IMR-90 (cell line): ENCODE measurements at regions not wholly inside any gene's neighbourhood (a gene's known extent, or its start where the extent isn't known, plus 50 kb on each side); places are given as distances from the start of the nearest gene placed in this dataset.

Experiments used
- ATAC-seq: fragments of 200-7000 bp; cut with Tn5 transposase; 2 replicates; pipeline ENCODE4 v1.9.1; 2020; ENCODE audit warnings: low read depth, mild to moderate bottlenecking, moderate library complexity
- BruUV-seq: library from RNA; stranded (reverse); fragments of 400-500 nt; replicated peaks from 2 replicates; lab custom pipeline; 2021; lab: Mats Ljungman, UMichigan
- CTCF ChIA-PET: fragments of 300-600 bp; formaldehyde crosslinking; extraction: SDS; loops from one replicate; lab custom pipeline; 2021; ENCODE audit warnings: antibody characterized with exemption; lab: Yijun Ruan, JAX
- POLR2A ChIA-PET: fragments of 300-600 bp; sonication (Branson Sonifier 250); formaldehyde crosslinking; loops from one replicate; lab custom pipeline; 2022; ENCODE audit warnings: antibody characterized with exemption; ENCODE audit not compliant: unreplicated experiment; lab: Charles Lee
- DNase-seq: peaks from one replicate; pipeline ENCODE4 v3.0.0; 2013
- H2AFZ ChIP-seq: replicated peaks from 2 replicates; pipeline ENCODE3; 2013; ENCODE audit warnings: low read length, mild to moderate bottlenecking; ENCODE audit not compliant: poor library complexity
- H2AK5ac ChIP-seq: 2 replicates; pipeline ENCODE4 v1.6.1; 2013; ENCODE audit warnings: low read depth, low read length, inconsistent platforms
- H2AK9ac ChIP-seq: replicated peaks from 2 replicates; pipeline ENCODE3; 2013; ENCODE audit warnings: mild to moderate bottlenecking, low read depth, low read length, moderate library complexity; ENCODE audit not compliant: poor library complexity
- H2BK120ac ChIP-seq: 2 replicates; pipeline ENCODE4 v1.6.1; 2013; ENCODE audit warnings: low read depth, low read length, inconsistent platforms
- H2BK15ac ChIP-seq: 3 replicates; pipeline ENCODE4 v1.6.1; 2013; ENCODE audit warnings: low read depth, low read length, inconsistent platforms
- H2BK20ac ChIP-seq: 2 replicates; pipeline ENCODE4 v1.6.1; 2013; ENCODE audit warnings: low read depth, mild to moderate bottlenecking, inconsistent platforms, low read length, moderate library complexity
- H2BK5ac ChIP-seq: 2 replicates; pipeline ENCODE4 v1.6.1; 2013; ENCODE audit warnings: mild to moderate bottlenecking, low read depth, low read length, inconsistent platforms; ENCODE audit not compliant: poor library complexity, severe bottlenecking
- H3K14ac ChIP-seq: replicated peaks from 2 replicates; pipeline ENCODE4 v1.6.1; 2013; ENCODE audit warnings: low read depth, low read length, inconsistent platforms
- H3K18ac ChIP-seq: 2 replicates; pipeline ENCODE4 v1.6.1; 2013; ENCODE audit warnings: low read depth, low read length, control low read depth
- H3K23ac ChIP-seq: 2 replicates; pipeline ENCODE4 v1.6.1; 2013; ENCODE audit warnings: low read depth, low read length, inconsistent platforms
- H3K27ac ChIP-seq: 2 replicates; pipeline ENCODE4 v1.5.1; 2013; ENCODE audit warnings: mild to moderate bottlenecking, control low read depth, low read length; ENCODE audit not compliant: insufficient read depth
- H3K27me3 ChIP-seq: 2 replicates; pipeline ENCODE4 v1.6.1; 2013; ENCODE audit warnings: low read length; ENCODE audit not compliant: control insufficient read depth, insufficient read depth
- H3K36me3 ChIP-seq: 2 replicates; pipeline ENCODE4 v1.6.1; 2013; ENCODE audit warnings: low read length, mixed read lengths; ENCODE audit not compliant: control insufficient read depth, insufficient read depth
- H3K4ac ChIP-seq: 2 replicates; pipeline ENCODE4 v1.6.1; 2013; ENCODE audit warnings: low read depth, low read length, inconsistent platforms
- H3K4me1 ChIP-seq: 2 replicates; pipeline ENCODE4 v1.6.1; 2013; ENCODE audit warnings: low read length, mixed read lengths; ENCODE audit not compliant: control insufficient read depth, insufficient read depth
- H3K4me2 ChIP-seq: 2 replicates; pipeline ENCODE4 v1.6.1; 2013; ENCODE audit warnings: low read depth, mild to moderate bottlenecking, control low read depth, low read length, moderate library complexity
- H3K4me3 ChIP-seq: 2 replicates; pipeline ENCODE4 v1.5.1; 2013; ENCODE audit warnings: low read depth, mild to moderate bottlenecking, control low read depth, low read length, moderate library complexity; ENCODE audit not compliant: insufficient read depth
- H3K56ac ChIP-seq: 2 replicates; pipeline ENCODE4 v1.6.1; 2013; ENCODE audit warnings: low read length, inconsistent platforms; ENCODE audit not compliant: insufficient read depth; ENCODE audit errors: extremely low read depth
- H3K79me1 ChIP-seq, 2 experiments: 2 replicates each; pipeline ENCODE4 v1.6.1; 2013; ENCODE audit warnings: low read length in 2 of 2, inconsistent platforms in 1 of 2, low read depth in 1 of 2
- H3K9ac ChIP-seq: 2 replicates; pipeline ENCODE4 v1.6.1; 2013; ENCODE audit warnings: low read depth, low read length, control low read depth
- H3K9me1 ChIP-seq: 2 replicates; pipeline ENCODE4 v1.6.1; 2013; ENCODE audit warnings: low read length, inconsistent platforms; ENCODE audit not compliant: insufficient read depth
- H3K9me3 ChIP-seq: 2 replicates; pipeline ENCODE4 v1.6.1; 2013; ENCODE audit warnings: low read length; ENCODE audit not compliant: control insufficient read depth, insufficient read depth
- H4K20me1 ChIP-seq: 2 replicates; pipeline ENCODE4 v1.6.1; 2013; ENCODE audit warnings: low read length, inconsistent platforms; ENCODE audit not compliant: insufficient read depth
- H4K5ac ChIP-seq: 2 replicates; pipeline ENCODE4 v1.6.1; 2013; ENCODE audit warnings: mild to moderate bottlenecking, low read depth, low read length, control low read depth
- H4K8ac ChIP-seq, 2 experiments: 2 replicates each; pipeline ENCODE4 v1.6.1; 2013; ENCODE audit warnings: low read depth in 2 of 2, low read length in 2 of 2, control low read depth in 1 of 2, inconsistent platforms in 1 of 2
- H4K91ac ChIP-seq: 2 replicates; pipeline ENCODE4 v1.6.1; 2013; ENCODE audit warnings: low read depth, low read length, inconsistent platforms; ENCODE audit not compliant: insufficient read depth
- RCOR1 ChIP-seq: IDR thresholded peaks from 2 replicates; pipeline ENCODE4 v1.6.1; 2012; ENCODE audit warnings: mild to moderate bottlenecking, low read length, improper control_type of control experiment; ENCODE audit not compliant: insufficient replicate concordance
- RFX5 ChIP-seq: IDR thresholded peaks from 2 replicates; pipeline ENCODE4 v1.8.0; 2012; ENCODE audit warnings: low read depth, mild to moderate bottlenecking, low read length, moderate library complexity
- WGBS, 2 experiments: methylation state at CpG; one replicate each; pipeline versions ENCODE4 v1.1.5 to v1.1.7; 2013; ENCODE audit warnings: missing lambda C conversion rate in 2 of 2; ENCODE audit not compliant: insufficient read length in 1 of 2; ENCODE audit errors: extremely low coverage in 2 of 2; 5-methylcytosine and 5-hydroxymethylcytosine counted together
- dilution Hi-C: fragments of 300-500 bp; cut with HindIII; formaldehyde crosslinking; loops from one replicate; pipeline ENCODE4 v1.14.3; 2018; ENCODE audit warnings: low sequenced_read_pairs; ENCODE audit not compliant: unreplicated experiment
- in situ Hi-C: fragments of 300-500 bp; cut with MboI; formaldehyde crosslinking; loops from 3 replicates; pipeline ENCODE4 v1.14.3; 2019; ENCODE audit warnings: low sequenced_read_pairs, inconsistent platforms, mixed read lengths
- intact Hi-C: fragments of 100-400 bp; cut with micrococcal nuclease; formaldehyde crosslinking; loops from 2 replicates; pipeline ENCODE4 v1.10.0; 2022

- H4K8ac ChIP-seq: no peak overlapping the region
- H2BK5ac ChIP-seq: no peak overlapping the region
- no peak overlapping the region for H4K5ac ChIP-seq
- H3K27ac ChIP-seq: no peak overlapping the region
- ATAC-seq (no peak), DNase-seq (no peak)
- H2AK9ac ChIP-seq: no peak overlapping the region
- H3K14ac ChIP-seq: no peak overlapping the region
- no peak overlapping the region for H2BK20ac ChIP-seq
- no CpG with 5 or more reads among the region's 8 CpGs for WGBS, 2 experiments
- no peaks in the 10 kb centered on the region for H3K4me1 ChIP-seq
- no peak overlapping the region for H2AK5ac ChIP-seq
- H2BK120ac ChIP-seq: no peak overlapping the region
- ChIA-PET POLR2A (no interaction called here), CTCF (no interaction called here)
- no peaks in the 10 kb centered on the region for H3K9me3 ChIP-seq
- no peak overlapping the region for H3K4ac ChIP-seq
- H3K56ac ChIP-seq: no peak overlapping the region
- no peaks in the 10 kb centered on the region for H4K20me1 ChIP-seq
- no peaks in the 10 kb centered on the region for H3K36me3 ChIP-seq
- no peak overlapping the region for H3K9ac ChIP-seq
- intact Hi-C loops (no loop called here), dilution Hi-C loops (no loop called here), in situ Hi-C loops (no loop called here)
- H3K18ac ChIP-seq: no peak overlapping the region
- no peaks in the 10 kb centered on the region for H3K79me1 ChIP-seq
- H4K91ac ChIP-seq: no peak overlapping the region
- TF ChIP-seq RFX5 (no peak), RCOR1 (no peak)
- no peak overlapping the region for H2BK15ac ChIP-seq
- BruUV-seq: no TSS peak
- no peak overlapping the region for H3K4me2 ChIP-seq
- no peak overlapping the region for H2AFZ ChIP-seq
- no peaks in the 10 kb centered on the region for H3K27me3 ChIP-seq
- H3K4me3 ChIP-seq: no peak overlapping the region
- H3K9me1 ChIP-seq: no peaks in the 10 kb centered on the region
- no peak overlapping the region for H3K23ac ChIP-seq
Observed at GRCh38 chr4:126715067-126715466, 917.7 kb upstream of the INTU start.
